ENCODE measurements at regions not wholly inside any gene's neighbourhood (a gene's known extent, or its start where the extent isn't known, plus 50 kb on each side); places are given as distances from the start of the nearest gene placed in this dataset.

DNA sequence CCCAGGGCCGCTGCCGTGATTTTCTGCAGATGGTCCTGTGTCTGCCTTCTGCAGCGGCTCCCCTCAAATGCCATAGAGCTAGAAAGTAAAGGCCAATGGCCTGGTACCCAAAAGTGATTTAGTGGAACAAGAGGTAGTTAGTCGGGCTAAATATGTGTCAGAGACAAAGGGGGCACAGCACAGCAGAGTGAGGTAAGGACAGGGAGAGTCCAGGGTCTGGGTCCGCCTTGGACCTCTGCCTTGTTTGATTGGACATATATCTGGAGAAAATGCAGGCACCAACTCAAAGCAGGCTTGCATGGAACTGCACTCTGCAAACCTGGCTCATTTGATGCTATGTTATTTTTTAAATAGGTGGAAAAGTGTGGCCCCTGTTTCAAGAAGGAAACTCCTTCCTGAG, 249.6 kb upstream of the B3GAT1 start:
- TF ChIP-seq, protein P1, sequence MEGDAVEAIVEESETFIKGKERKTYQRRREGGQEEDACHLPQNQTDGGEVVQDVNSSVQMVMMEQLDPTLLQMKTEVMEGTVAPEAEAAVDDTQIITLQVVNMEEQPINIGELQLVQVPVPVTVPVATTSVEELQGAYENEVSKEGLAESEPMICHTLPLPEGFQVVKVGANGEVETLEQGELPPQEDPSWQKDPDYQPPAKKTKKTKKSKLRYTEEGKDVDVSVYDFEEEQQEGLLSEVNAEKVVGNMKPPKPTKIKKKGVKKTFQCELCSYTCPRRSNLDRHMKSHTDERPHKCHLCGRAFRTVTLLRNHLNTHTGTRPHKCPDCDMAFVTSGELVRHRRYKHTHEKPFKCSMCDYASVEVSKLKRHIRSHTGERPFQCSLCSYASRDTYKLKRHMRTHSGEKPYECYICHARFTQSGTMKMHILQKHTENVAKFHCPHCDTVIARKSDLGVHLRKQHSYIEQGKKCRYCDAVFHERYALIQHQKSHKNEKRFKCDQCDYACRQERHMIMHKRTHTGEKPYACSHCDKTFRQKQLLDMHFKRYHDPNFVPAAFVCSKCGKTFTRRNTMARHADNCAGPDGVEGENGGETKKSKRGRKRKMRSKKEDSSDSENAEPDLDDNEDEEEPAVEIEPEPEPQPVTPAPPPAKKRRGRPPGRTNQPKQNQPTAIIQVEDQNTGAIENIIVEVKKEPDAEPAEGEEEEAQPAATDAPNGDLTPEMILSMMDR (IDR thresholded peaks at IDR 0.05), result no peak
- no peak for TF ChIP-seq POLR2A (IDR thresholded peaks at IDR 0.05)

Data from uterus (tissue), 2 donors.